WI38 (cell line): ENCODE measurements at regions not wholly inside any gene's neighbourhood (a gene's known extent, or its start where the extent isn't known, plus 50 kb on each side); places are given as distances from the start of the nearest gene placed in this dataset.

ENCODE experiments used
- H3K4me3 ChIP-seq: 2 replicates; pipeline ENCODE4 v1.5.1; 2011; ENCODE audit warnings: low read depth, mild to moderate bottlenecking, control low read depth, low read length
- TF ChIP-seq, protein P1 (sequence below): IDR thresholded peaks from 2 replicates; pipeline ENCODE4 v1.5.1; 2012; ENCODE audit warnings: low read depth, mild to moderate bottlenecking, control low read depth, low read length

DNA sequence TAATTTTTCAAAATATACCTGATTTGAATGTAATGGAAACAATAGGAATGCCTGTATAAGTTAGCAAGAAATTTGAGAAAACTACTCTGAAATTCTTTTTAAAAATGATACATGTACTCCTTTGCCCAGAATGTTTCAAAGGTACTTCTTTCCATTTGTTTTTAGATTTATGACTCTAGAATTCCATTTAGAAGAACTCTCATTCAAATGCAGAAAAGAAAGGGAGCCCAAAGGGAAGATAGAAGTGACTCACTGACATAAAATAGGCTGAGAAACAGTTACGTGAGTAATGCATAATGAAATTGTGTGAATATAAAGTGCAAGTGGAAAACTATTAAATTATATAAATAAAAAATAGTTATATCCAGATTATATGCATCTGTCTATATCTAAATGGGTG, 926.3 kb downstream of the TAF11L14 start:
- no peak overlapping the region for H3K4me3 ChIP-seq
- TF ChIP-seq, protein P1, sequence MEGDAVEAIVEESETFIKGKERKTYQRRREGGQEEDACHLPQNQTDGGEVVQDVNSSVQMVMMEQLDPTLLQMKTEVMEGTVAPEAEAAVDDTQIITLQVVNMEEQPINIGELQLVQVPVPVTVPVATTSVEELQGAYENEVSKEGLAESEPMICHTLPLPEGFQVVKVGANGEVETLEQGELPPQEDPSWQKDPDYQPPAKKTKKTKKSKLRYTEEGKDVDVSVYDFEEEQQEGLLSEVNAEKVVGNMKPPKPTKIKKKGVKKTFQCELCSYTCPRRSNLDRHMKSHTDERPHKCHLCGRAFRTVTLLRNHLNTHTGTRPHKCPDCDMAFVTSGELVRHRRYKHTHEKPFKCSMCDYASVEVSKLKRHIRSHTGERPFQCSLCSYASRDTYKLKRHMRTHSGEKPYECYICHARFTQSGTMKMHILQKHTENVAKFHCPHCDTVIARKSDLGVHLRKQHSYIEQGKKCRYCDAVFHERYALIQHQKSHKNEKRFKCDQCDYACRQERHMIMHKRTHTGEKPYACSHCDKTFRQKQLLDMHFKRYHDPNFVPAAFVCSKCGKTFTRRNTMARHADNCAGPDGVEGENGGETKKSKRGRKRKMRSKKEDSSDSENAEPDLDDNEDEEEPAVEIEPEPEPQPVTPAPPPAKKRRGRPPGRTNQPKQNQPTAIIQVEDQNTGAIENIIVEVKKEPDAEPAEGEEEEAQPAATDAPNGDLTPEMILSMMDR = no peak

DNA sequence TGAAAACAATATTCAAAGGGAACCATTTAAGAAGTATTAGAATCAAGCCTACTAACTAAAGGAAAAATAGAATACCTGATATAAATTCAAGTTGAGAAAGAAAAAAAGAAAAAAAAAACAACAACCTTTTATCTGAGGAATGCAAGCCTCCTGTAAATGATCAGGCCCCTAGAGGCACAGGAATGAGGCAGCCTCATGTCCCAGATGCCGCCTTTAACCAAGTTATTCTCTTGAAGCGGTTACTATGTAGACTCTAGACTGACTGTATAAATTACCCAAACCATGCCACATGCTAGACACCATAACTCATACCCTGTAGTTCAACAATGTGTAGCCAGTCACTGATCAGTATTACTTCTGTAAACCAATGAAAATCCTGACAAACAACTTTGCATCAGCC, 929.6 kb downstream of the TAF11L14 start:
- no peak overlapping the region for H3K4me3 ChIP-seq
- TF ChIP-seq, protein P1 = no peak

DNA sequence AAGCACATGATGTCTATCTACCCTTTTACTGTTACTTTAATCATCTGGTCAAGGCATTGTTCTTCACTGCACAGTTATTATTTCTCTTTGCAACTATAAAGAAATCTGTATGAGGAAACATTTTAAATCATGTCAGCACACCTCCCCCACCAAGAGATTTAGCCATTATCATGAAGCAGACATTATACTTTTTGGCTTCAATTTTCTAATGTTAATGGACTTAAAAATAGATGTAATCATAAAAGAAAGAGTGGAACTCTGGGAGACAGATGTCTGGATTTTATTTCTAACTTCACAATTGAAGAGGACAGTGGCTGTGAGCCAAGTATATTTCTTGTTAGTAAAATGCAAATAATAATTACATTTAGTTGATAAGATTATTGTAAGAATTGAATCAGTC, 932.4 kb downstream of the TAF11L14 start:
- TF ChIP-seq, protein P1 = no peak

DNA sequence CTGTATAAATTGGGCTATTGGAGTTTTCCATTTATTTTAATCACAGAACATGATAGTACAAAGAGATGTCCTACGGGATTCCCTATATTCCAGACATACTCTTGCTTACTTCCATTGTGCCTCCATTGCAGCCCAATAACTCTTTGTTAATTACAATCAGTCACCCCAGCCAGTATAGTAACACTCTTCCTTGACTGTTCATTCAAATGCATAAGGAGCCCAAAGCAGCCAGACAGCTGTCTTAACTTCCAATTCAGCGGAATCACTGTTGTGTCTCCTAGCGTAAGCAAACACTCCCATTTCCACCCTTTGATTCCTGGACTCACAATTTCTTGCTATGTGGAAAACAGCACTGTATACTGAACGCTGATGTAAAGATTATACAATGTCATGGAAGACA, 942.3 kb downstream of the TAF11L14 start:
- TF ChIP-seq, protein P1 = no peak

More for the DNA sequence above, 932.4 kb downstream of the TAF11L14 start:
- H3K4me3 ChIP-seq = no peak overlapping the region

DNA sequence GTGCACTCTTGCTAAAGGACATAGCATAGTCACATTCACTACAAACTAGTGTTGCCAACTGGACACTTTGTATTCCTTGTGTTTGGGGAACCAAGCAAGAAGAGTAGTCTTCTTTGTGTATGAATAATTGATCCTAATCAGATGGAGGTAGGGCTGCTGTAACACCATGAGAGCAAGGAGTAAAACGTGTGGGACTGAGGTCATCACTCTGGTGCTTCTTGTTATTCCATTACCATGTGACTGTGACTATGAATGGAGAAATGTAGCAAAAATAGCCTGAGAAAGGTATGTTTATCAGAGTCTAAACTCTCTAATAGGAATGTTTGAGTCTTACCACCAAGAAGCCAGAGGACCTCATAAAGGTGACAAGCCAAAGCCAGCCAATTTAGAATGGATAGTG, 966.9 kb downstream of the TAF11L14 start:
- H3K4me3 ChIP-seq = no peak overlapping the region
- TF ChIP-seq, protein P1 = no peak

More for the DNA sequence above, 942.3 kb downstream of the TAF11L14 start:
- no peak overlapping the region for H3K4me3 ChIP-seq

DNA sequence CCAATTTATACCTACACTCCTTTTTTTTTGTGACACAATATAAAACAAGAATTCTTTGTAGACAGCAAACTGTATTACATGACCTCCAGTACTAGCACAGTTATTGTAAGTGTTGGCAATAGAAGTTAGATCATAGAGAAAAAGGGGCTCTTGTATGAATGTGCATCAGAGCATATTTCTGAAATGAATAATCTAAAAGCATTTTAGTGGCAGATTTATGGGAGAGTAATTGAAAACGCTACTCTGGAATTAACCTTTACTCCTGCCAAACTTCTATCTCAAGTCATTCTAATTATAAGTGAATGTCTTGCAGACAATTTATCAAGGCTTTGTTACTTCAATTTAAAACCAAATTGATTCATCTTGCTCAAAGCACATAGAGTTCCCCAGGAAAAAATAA, 968.1 kb downstream of the TAF11L14 start:
- TF ChIP-seq, protein P1 = no peak

DNA sequence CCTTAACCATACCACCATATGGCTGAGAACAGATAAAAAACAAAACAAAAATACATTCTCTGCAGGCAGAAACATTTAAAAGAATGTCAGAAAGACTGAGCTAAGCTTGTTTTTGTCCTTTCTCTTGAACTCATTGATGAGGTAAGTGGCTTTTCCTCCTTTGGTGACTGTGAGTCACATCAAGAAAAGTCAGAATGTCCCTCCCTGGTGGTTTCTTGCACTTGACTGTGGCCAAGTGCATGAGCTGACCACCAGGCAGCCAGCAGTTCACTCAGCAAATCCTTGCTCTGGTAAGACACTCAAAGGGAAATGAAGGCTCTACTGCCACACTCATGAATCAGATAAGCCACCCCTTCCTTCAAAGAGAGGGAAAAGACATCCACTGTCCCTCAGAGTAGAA, 970.9 kb downstream of the TAF11L14 start:
- H3K4me3 ChIP-seq = no peak overlapping the region
- TF ChIP-seq, protein P1 = no peak

More for the DNA sequence above, 968.1 kb downstream of the TAF11L14 start:
- no peak overlapping the region for H3K4me3 ChIP-seq
